Epithelial cell of esophagus (primary cell): ENCODE measurements at regions not wholly inside any gene's neighbourhood (a gene's known extent, or its start where the extent isn't known, plus 50 kb on each side); places are given as distances from the start of the nearest gene placed in this dataset.
"Not testable (repeated sequence)": the region's sequence is repeated elsewhere in the genome, so short reads cannot be mapped to it uniquely, and the experiment has no call there.

Experiments
- DNase-seq: peaks from one replicate; pipeline ENCODE4 v3.0.0; 2010; ENCODE audit warnings: low read depth
- H3K4me3 ChIP-seq: 2 replicates; pipeline ENCODE4 v1.5.1; 2011; ENCODE audit warnings: mild to moderate bottlenecking, low read length, control low read depth
- CTCF ChIP-seq: IDR thresholded peaks from 2 replicates; pipeline ENCODE4 v1.5.1; 2011; ENCODE audit warnings: low read depth, mild to moderate bottlenecking, low read length, control low read depth, inconsistent platforms; ENCODE audit not compliant: insufficient read depth; ENCODE audit errors: missing control alignments

GRCh38 chr7:27433581-27433980, 191.0 kb downstream of the EVX1 start:
- no peak overlapping the region for H3K4me3 ChIP-seq
- DNase-seq, result no peak
- no peak for TF ChIP-seq CTCF

DNA sequence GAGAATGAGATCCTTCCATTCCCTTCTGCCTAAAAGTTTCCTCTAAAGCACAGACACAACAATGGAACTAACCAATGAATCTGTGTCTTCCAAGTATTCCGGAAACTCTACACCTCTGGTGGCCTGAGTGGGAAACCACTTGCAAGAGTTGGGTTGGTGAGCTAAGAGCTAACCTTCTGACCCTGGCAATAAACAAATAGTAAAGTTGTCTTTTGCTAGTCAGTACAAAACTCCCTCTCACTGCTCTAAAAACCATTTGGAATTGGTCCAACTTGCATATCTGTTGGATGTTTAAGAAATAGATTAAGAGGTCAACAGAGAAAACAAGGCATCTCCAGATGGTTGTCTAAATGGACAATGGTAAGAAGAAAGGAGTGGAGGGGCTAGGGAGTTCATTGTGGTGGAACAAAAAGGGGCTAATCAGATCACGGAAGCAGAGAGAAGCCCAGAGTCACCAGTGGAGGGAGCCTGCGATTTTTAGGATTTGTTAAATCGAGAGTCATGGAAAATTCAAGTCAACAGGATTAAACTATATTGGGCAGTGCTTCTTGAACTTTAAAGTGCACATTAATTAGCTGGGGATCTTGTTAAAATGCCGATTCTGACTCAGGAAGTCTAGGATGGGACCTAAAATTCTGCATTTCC, 192.3 kb downstream of the EVX1 start:
- DNase-seq, result no peak
- no peak for TF ChIP-seq CTCF
- no peak overlapping the region for H3K4me3 ChIP-seq

DNA sequence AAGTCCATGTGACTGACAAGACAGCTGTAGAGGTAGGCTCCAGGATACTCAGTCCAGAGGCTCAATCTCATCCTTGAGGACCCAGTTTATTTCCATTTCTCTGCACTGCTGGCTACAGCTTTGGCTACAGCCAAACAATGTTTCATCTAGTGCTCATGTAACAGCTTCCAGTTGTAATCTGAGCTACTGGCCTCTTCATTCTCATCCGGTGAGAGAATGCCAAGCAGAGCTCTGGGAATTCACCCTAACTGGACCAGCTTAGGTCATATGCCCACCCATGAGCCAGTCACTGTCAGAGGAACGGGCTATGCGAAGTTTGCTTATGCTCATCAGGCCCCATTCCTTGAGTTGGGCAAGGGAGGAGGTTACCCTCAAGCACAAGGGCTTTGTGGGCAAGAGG, 192.9 kb downstream of the EVX1 start:
- no peak for TF ChIP-seq CTCF
- no peak overlapping the region for H3K4me3 ChIP-seq
- no peak for DNase-seq

GRCh38 chr7:27438881-27439589, 196.4 kb downstream of the EVX1 start:
- DNase-seq, result no peak
- no peak overlapping the region for H3K4me3 ChIP-seq
- TF ChIP-seq CTCF, result no peak

GRCh38 chr7:27442455-27442854, 199.9 kb downstream of the EVX1 start:
- peak; percentile 60 for DNase-seq
- H3K4me3 ChIP-seq, result no peak overlapping the region
- no peak for TF ChIP-seq CTCF

DNA sequence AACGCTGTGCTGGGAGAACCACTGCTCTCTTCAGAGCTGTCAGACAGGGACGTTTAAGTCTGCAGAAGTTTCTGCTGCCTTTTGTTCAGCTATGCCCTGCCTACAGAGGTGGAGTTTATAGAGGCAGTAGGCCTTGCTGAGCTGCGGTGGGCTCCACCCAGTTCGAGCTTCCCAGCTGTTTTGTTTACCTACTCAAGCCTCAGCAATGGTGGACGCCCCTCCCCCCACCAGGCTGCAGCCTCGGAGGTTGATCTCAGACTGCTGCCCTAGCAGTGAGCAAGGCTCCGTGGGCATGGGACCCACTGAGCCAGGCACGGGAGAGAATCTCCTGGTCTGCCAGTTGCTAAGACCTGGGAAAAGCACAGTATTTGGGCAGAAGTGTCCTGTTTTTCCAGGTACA, 206.4 kb downstream of the EVX1 start:
- not testable (repeated sequence) for DNase-seq

DNA sequence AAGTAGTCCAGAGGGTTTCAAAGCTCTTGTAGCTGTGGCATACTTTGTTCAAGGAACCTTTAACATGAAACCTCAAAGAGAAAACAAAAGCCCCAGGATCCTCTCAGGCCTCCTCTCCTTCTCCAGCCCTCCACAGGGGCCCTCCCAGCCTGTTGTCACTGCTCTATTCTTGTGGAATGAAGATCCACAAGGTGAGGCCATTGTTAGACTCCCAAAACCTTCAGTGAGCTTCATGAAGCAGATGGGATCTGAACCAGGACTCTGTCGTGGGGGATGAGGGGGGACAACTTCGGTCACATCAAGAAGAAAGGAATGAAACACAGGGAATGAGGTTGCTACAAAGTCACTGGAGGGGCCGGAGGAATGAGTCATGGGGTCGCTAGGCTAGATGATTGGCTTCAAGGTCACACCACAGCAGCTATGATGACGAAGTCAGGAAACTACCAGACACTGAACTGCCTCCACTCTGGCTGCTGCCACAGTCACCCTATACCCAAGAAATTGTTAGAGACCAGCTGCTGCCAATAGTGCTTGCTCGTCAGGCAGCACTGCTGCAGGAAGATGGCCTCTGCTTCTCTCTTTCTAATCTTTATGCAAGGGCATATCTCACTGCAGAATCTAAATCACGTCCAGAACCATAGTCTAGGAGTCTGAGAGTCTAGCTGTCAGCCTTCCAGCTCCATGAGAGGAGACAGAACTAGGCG, 208.8 kb downstream of the HIBADH start:
- H3K4me3 ChIP-seq, result no peak overlapping the region
- TF ChIP-seq CTCF, result no peak
- DNase-seq, result no peak

More for the DNA sequence above, 206.4 kb downstream of the EVX1 start:
- not testable (repeated sequence) for H3K4me3 ChIP-seq

GRCh38 chr7:27457120-27457519, 205.6 kb downstream of the HIBADH start:
- not testable (repeated sequence) for H3K4me3 ChIP-seq, DNase-seq

DNA sequence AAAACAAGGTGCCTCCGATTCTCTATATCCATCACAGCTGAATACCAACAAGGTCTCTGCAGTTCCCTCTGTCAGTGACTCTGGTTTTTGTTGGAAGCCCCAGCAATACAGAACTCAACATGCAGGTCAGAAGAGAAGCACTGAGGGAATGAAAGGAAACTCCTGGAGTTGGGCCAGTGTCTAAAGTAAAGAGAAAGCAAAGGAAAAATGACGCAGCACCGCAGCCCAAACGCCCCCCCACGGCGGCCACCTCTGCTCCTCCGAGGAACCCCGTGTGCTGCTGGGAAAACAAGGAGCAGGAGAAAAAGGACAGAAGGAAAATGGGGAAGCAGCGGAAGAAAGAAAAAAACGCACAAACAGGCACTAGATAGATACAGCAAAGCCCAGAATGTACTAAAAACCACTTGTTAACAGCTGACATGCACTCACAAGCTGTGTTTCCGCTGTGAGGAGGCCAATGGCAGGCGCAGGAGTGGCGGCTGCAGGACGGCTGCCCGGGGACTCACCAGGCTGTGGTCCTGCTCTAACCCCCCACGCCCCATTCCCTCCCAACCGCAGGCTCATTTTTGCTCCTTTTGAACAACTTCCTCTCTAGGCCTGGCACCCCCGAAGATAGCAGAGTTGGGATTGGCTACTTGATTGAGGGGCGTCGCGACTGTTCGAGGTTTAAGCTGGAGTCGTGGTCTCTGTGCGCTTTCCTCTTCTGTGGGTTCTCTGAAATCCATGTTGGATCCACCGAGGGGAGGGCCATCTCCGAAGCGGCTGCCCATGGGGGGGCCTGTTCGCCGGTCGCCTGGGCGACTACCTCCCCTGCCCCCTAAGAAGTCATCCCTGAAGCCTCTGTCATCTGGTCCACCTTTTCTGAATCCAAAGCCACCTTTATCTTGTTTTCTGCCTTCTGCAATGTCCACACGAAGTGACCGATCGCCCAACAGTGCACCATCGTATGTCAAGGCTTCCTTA, 204.8 kb downstream of the HIBADH start:
- DNase-seq, H3K4me3 ChIP-seq: not testable (repeated sequence)
